NK-92 treated with Interleukin-12 subunit alpha and Interleukin-12 subunit beta, amount 100 ng/mL, for 24 hours (cell line): ENCODE measurements at regions not wholly inside any gene's neighbourhood (a gene's known extent, or its start where the extent isn't known, plus 50 kb on each side); places are given as distances from the start of the nearest gene placed in this dataset.
"Not testable (repeated sequence)": the region's sequence is repeated elsewhere in the genome, so short reads cannot be mapped to it uniquely, and the experiment has no call there.

ENCODE experiments used
- DNase-seq: peaks from one replicate; lab custom pipeline; 2025; lab: John Stamatoyannopoulos, UW

GRCh38 chr15:20267051-20267730 lies 274.4 kb downstream of the GOLGA6L6 start:
- not testable (repeated sequence) for DNase-seq

GRCh38 chr15:20265710-20266109 lies 275.9 kb downstream of the GOLGA6L6 start:
- DNase-seq = not testable (repeated sequence)

DNA sequence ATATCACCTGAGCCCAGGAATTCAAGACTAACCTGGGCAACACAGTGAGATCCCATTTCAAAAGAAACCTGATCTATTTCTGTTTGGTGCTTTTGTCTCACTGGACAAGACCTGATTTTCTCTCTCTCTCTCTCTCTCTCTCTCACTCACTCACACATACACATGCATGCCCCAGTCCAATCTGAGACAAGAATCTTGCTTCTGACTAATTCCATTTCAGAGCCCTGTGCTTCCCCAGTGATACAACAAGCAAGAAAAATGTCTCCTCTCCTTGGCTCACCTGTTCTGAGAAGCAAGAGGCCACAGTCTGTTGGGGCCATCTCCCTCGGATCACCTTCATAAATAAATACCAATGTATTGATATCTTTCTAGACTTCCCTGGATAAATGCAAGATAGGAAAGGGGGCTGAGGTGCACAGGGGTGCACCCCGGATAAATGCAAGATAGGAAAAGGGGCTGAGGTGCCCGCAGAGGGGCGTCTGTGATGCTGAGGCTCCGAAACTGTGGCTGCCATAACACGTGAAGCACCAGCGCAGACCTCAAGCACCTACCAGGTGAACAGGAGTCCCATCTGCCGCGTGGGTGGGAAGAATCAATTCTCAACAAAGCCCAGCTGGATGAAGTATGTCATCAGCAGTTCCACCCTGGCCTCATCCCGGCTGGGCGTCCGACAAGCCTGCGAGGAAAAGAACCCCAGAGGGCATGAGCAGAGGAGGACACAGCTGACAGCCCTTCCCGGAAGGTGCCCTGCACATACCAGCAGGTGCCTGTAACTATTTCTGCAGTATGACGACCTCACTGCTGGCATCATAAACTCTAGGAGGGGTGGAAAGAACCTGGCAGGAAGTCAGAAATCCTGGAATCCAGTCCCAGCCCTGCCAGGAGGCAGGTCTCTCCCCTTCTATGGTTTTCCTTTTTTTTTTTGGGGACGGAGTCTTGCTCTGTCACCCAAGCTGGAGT lies 280.0 kb downstream of the GOLGA6L6 start:
- not testable (repeated sequence) for DNase-seq

- not testable (repeated sequence) for DNase-seq
These were observed 280.9 kb downstream of the GOLGA6L6 start for GRCh38 chr15:20260650-20261049.

DNA sequence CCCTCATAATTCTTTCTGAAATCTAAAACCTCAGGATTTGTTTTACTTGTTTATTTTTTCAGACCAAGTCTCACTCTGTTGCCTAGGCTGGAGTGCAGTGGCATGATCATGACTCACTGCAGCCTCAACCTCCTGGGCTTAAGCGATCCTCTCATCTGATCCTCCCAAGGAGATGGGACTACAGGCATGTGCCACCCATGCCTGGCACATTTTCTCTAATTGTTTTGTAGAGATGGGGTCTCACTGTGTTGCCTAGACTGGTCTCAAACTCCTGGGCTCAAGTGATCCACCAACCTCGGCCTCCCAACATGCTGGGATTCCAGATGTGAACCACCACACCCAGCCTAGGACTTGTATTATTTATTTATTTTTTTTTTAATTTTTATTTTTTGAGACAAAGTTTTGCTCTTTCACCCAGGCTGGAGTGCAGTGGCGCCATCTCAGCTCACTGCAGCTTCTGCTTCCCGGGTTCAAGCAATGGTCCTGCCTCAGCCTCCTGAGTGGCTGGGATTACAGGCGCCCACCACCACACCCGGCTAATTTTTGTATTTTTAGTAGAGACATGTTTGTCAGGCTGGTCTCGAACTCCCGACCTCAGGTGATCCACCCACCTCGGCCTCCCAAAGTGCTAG lies 281.9 kb downstream of the GOLGA6L6 start:
- not testable (repeated sequence) for DNase-seq

- not testable (repeated sequence) for DNase-seq
These were observed 285.2 kb downstream of the GOLGA6L6 start for GRCh38 chr15:20256394-20256793.

DNA sequence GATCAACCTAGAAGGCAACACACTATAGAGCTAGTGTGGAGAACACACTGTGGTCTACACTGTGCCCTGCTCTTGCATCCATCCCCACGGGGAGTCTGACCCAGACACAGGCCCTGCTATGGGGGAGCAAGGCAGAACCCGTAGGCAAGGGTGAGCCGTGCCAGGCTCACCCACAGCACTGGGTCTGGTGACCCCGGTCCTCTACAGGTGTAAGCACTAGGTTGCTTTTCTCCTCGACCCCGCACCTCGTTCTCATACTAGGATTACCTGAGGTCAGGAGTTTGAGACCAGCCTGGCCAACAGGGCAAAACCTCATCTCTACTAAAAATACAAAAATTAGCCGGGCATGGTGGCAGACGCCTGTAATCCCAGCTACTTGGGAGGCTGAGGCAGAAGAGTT lies 286.0 kb downstream of the GOLGA6L6 start:
- DNase-seq = not testable (repeated sequence)

DNA sequence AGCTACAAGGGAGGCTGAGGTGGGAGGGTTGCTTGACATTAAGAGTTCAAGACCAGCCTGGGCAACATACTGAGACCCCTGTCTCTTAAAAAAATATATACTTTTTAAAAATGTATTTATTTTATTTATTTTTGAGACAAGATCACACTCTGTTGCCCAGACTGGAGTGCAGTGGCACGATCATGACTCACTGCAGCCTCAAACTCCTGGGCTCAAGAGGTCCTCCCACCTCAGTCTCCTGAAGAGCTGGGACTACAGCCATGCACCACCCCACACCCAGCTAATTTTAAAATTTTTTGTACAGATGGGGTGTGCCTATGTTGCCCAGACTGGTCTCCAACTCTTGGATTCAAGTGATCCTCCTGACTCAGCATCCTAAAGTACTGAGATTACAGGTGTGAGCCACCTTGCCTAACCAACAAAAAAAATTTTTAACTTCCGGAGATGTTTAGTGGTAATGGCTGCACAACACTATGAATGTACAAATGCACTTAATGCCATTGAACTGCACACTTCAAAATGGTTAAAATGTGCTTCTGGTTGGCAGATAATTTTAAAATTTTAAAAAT lies 288.5 kb downstream of the GOLGA6L6 start:
- DNase-seq = not testable (repeated sequence)

GRCh38 chr15:20252040-20252439 lies 289.6 kb downstream of the GOLGA6L6 start:
- DNase-seq = not testable (repeated sequence)

DNA sequence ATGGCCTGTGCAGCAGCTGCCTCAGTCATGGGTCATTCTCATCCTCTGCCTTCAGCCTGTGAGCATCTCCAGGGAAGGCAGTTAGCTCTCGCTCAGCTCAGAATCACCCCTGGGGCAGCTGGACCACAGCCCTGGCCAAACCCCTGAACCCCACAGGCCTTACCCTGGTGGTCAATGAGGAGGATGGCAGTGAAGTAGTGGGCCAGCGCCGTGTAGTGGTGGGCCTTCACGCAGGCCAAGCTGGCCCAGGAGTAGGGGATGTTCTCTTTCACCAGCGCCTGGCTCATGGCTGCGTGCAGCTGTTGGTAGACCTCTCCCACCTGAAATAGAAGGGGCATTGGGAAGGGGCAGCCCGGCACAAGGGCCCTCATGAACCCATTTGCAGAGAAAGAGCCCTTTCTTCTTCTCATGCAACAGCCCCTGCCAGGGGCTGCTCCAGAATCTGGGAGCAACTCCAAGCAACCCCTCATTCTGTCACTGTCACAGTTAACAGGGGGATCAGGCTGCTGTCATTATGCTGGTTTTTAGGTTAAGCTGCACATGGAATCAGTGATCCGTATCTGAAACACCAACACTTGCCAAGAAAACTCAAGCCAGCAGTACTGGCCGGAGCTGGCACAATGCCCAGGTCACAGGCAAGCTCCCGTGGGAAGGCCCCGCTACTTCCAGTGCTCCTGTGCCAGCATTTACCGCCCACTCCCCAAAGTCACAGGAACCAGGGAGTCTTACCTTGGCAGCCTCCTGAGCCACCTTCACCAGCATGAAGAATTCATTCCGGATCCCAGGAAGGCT lies 290.2 kb downstream of the GOLGA6L6 start:
- DNase-seq = not testable (repeated sequence)

GRCh38 chr15:20250206-20250605 lies 291.4 kb downstream of the GOLGA6L6 start:
- DNase-seq = not testable (repeated sequence)

GRCh38 chr15:20249677-20249970 lies 292.0 kb downstream of the GOLGA6L6 start:
- not testable (repeated sequence) for DNase-seq

DNA sequence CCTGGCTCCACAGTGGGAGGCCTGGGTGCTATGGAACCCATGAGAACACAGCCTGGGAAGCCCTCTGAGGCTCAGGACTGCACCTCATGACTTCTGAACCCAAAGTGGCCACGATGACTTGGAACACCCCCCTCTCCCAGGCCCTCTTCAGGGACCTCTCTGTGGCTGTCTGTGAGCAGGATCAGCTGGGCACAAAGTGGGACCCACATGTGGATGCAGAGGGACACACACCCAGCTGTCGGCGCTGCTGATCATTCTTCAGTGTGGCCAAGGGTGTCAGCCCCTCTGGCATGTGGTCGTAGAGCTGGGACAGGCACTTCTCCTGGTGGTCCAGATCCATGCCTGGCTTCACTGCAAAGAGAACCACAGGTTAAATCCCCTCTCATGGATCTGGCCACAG lies 293.2 kb downstream of the GOLGA6L6 start:
- DNase-seq = not testable (repeated sequence)

GRCh38 chr15:20247137-20247536 lies 294.5 kb downstream of the GOLGA6L6 start:
- DNase-seq = not testable (repeated sequence)

DNA sequence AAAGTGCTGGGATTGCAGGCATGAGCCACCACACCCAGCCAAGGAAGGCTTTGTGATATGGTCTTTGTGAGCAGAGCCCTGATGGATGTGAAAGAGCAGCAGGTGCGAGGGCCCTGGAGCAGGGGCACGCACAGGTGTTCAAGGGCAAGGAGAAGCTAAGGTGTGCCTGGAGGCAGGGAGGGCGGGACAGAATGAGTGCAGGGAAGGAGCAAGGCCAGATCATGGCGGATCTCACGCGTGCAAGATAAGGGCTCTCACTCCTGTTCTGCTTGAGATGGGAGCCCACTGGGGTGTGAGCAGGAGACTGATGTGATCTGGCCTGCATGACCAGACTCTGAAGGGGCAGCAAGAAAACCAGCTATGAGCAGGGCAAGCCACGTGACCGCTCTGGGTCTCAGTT lies 295.0 kb downstream of the GOLGA6L6 start:
- DNase-seq = not testable (repeated sequence)

GRCh38 chr15:20245856-20246255 lies 295.7 kb downstream of the GOLGA6L6 start:
- not testable (repeated sequence) for DNase-seq

- DNase-seq = not testable (repeated sequence)
These were observed 296.8 kb downstream of the GOLGA6L6 start for GRCh38 chr15:20244792-20245191.

- not testable (repeated sequence) for DNase-seq
These were observed 297.9 kb downstream of the GOLGA6L6 start for GRCh38 chr15:20243486-20244240.

DNA sequence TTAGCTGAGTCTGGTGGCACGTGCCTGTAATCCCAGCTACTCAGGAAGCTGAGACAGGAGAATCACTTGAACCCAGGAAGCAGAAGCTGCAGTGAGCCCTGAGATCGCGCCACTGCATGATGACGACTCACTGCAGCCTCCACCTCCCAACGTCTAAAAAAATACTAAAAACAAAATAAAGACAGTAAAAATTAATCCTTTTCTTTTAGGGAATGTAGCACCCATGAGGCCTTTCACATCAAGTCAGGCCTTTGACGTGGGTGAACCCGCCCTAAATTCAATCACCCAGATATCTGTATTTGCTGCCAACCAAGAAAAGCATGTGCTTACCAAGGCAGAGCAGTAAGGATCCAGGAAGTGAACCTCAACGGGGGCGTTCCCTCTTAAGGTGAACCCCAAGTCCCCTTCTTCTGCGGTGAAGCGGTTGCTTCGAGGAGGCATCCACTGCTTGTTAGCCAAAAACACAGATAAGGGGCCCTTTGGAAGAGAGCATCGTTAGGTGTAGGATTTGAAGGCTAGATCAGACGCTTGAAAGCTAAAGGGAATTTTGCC lies 301.2 kb downstream of the GOLGA6L6 start:
- DNase-seq = not testable (repeated sequence)

DNA sequence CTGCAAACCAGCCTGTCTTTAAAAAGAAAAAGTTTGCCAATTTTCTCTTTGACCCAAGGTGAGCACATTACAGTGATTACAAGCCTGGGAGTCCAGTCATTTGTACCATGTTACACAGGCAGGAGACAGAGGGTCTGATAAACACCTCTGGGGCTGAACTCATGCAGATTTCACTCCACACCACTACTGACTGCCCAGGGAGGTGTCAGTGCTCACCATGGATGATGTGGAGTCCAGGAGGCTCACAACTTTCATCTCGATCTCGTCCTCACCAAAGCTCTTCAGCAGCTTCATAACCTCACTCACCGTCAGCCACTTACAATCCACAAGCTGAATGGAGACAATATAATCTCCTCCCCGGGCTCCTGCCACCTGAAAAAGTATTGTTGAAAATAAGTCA lies 302.4 kb downstream of the GOLGA6L6 start:
- not testable (repeated sequence) for DNase-seq
